K562 (cell line): ENCODE measurements at regions not wholly inside any gene's neighbourhood (a gene's known extent, or its start where the extent isn't known, plus 50 kb on each side); places are given as distances from the start of the nearest gene placed in this dataset.

Source experiments
- ATAC-seq: fragments of 200-7000 bp; cut with Tn5 transposase; 3 replicates; pipeline ENCODE4 v1.9.1; 2020; ENCODE audit warnings: moderate library complexity
- BruUV-seq: library from RNA; stranded (reverse); fragments of 400-500 nt; replicated peaks from 2 replicates; lab custom pipeline; 2021; lab: Mats Ljungman, UMichigan
- CTCF ChIA-PET: fragments of 300-600 bp; formaldehyde crosslinking; extraction: SDS; loops from one replicate; lab custom pipeline; 2021; ENCODE audit warnings: low intra/inter-chr PET ratio; lab: Yijun Ruan, JAX
- POLR2A ChIA-PET: fragments of 300-600, 350-650 bp; sonication (Branson Sonifier 250); formaldehyde crosslinking; extraction: SDS; loops from one replicate; lab custom pipeline; 2021; ENCODE audit warnings: antibody characterized with exemption, inconsistent platforms; lab: Yijun Ruan, JAX
- DNase-seq, 4 experiments: peaks; one replicate each; pipeline versions ENCODE4 v3.0.0 to v3.0.0-alpha.2; 2011 to 2018; ENCODE audit warnings: low spot score in 3 of 4, mixed read lengths in 3 of 4; ENCODE audit errors: extremely low read depth in 1 of 4
- FAIRE-seq: peaks from 2 replicates; lab custom pipeline; 2011; peaks lifted over from hg19 to GRCh38; lab: Jason Lieb, UNC
- H2AFZ ChIP-seq: 2 replicates; pipeline ENCODE4 v1.6.0; 2011; ENCODE audit warnings: low read depth, low read length, control low read depth, inconsistent platforms
- H3K27ac ChIP-seq: fragments of 200-600 bp; 3 replicates; pipeline ENCODE4 v1.8.0; 2011; ENCODE audit warnings: low read depth, mild to moderate bottlenecking, control low read depth, inconsistent platforms, low read length, moderate library complexity, mixed read lengths; ENCODE audit errors: extremely low read depth
- H3K27me3 ChIP-seq, 2 experiments: fragments of 300-600 bp in 1 of 2; 2 replicates in 1 of 2; 3 replicates in 1 of 2; pipeline versions ENCODE4 v1.6.0 to v1.8.0; 2011; ENCODE audit warnings: inconsistent platforms in 2 of 2, low read length in 2 of 2, mild to moderate bottlenecking in 1 of 2, mixed read lengths in 1 of 2, moderate library complexity in 1 of 2; ENCODE audit not compliant: control insufficient read depth in 2 of 2, insufficient read depth in 2 of 2
- H3K36me3 ChIP-seq: fragments of 300-600 bp; 3 replicates; pipeline ENCODE4 v1.8.0; 2011; ENCODE audit warnings: mild to moderate bottlenecking, low read length, inconsistent platforms; ENCODE audit not compliant: control insufficient read depth, insufficient read depth
- H3K4me1 ChIP-seq, 2 experiments: fragments of 200-600 bp in 1 of 2; replicated peaks in 1 of 2; 2 replicates in 1 of 2; 3 replicates in 1 of 2; pipeline versions ENCODE4 v1.5.1 to v1.8.0; 2011; ENCODE audit warnings: inconsistent platforms in 2 of 2, low read length in 2 of 2, mild to moderate bottlenecking in 1 of 2, mixed read lengths in 1 of 2, moderate library complexity in 1 of 2; ENCODE audit not compliant: control insufficient read depth in 2 of 2, insufficient read depth in 2 of 2
- H3K4me2 ChIP-seq: 2 replicates; pipeline ENCODE4 v1.6.1; 2011; ENCODE audit warnings: low read length, control low read depth, inconsistent platforms, mixed read lengths; ENCODE audit not compliant: insufficient read depth
- H3K4me3 ChIP-seq: fragments of 200-600 bp; sonication (generic), shearing (Covaris generic); 2 replicates; pipeline ENCODE4 v1.5.1; 2016; ENCODE audit warnings: control low read depth, inconsistent platforms
- H3K79me2 ChIP-seq: fragments of 200-600 bp; 3 replicates; pipeline ENCODE4 v1.8.0; 2011; ENCODE audit warnings: low read length, inconsistent platforms; ENCODE audit not compliant: control insufficient read depth, insufficient read depth
- H3K9ac ChIP-seq, 2 experiments: 2 replicates each; pipeline versions ENCODE4 v1.6.0 to v1.6.1; 2011; ENCODE audit warnings: low read depth in 2 of 2, low read length in 2 of 2, control low read depth in 1 of 2, inconsistent platforms in 1 of 2, mild to moderate bottlenecking in 1 of 2, mixed read lengths in 1 of 2; ENCODE audit not compliant: insufficient read depth in 1 of 2
- H3K9me1 ChIP-seq: one replicate; pipeline ENCODE4 v1.6.0; 2011; ENCODE audit warnings: inconsistent platforms, mild to moderate bottlenecking, low read length, moderate library complexity; ENCODE audit not compliant: control insufficient read depth, insufficient read depth
- H3K9me3 ChIP-seq: replicated peaks from 2 replicates; pipeline ENCODE4 v1.5.1; 2011; ENCODE audit warnings: low read depth, low read length, inconsistent platforms; ENCODE audit not compliant: control insufficient read depth, insufficient read depth
- H4K20me1 ChIP-seq: replicated peaks from 2 replicates; pipeline ENCODE4 v1.6.1; 2011; ENCODE audit warnings: low read length, inconsistent platforms, mixed read lengths; ENCODE audit not compliant: control insufficient read depth, insufficient read depth
- BRCA1 ChIP-seq, 2 experiments: fragments of 450-650 bp in 1 of 2; sonication (generic) in 1 of 2; formaldehyde crosslinking in 1 of 2; IDR thresholded peaks; 2 replicates each; pipeline versions ENCODE4 v1.5.0 to v1.6.1; 2017 to 2020; ENCODE audit warnings: mild to moderate bottlenecking in 1 of 2, missing genetic modification reagents in 1 of 2
- ETV6 ChIP-seq, 3 experiments: fragments of 150-350 bp in 1 of 3; sonication (generic) in 1 of 3; formaldehyde crosslinking in 1 of 3; IDR thresholded peaks; 2 replicates each; pipeline versions ENCODE4 v1.6.1 to v1.8.0; 2014 to 2022; ENCODE audit warnings: borderline replicate concordance in 2 of 3, low read depth in 2 of 3, antibody characterized with exemption in 1 of 3, low read length in 1 of 3, mild to moderate bottlenecking in 1 of 3, missing genetic modification reagents in 1 of 3
- KLF13 ChIP-seq: fragments of 450-650 bp; IDR thresholded peaks from 2 replicates; pipeline ENCODE4 v1.6.1; 2016; ENCODE audit warnings: missing genetic modification characterization, low read depth, mild to moderate bottlenecking, missing compliant biosample characterization, moderate library complexity, borderline replicate concordance
- SMAD1 ChIP-seq: fragments of 150-350 bp; IDR thresholded peaks from 2 replicates; pipeline ENCODE4 v1.6.1; 2014; ENCODE audit warnings: low read length, low read depth; ENCODE audit not compliant: partially characterized antibody
- SMARCA5 ChIP-seq: fragments of 450-650 bp; IDR thresholded peaks from 2 replicates; pipeline ENCODE4 v1.6.1; 2016
- SRF ChIP-seq, 2 experiments: fragments of 250-450, 450-650 bp in 1 of 2; sonication (Bioruptor Pico) in 1 of 2; sonication (generic) in 1 of 2; formaldehyde crosslinking; IDR thresholded peaks; 2 replicates each; pipeline versions ENCODE4 v1.5.0 to v1.5.1; 2020 to 2022; ENCODE audit warnings: mild to moderate bottlenecking in 1 of 2, missing genetic modification reagents in 1 of 2
- ZNF695 ChIP-seq: fragments of 450-650 bp; formaldehyde crosslinking; IDR thresholded peaks from 2 replicates; pipeline ENCODE4 v1.4.0; 2020; ENCODE audit warnings: mild to moderate bottlenecking, moderate library complexity
- WGBS: fragments of 100-300 bp; shearing (Covaris generic); methylation state at CpG from one replicate; pipeline ENCODE4 v1.1.6; 2016; ENCODE audit warnings: low coverage, mixed read lengths; ENCODE audit not compliant: insufficient coverage; ENCODE audit errors: missing lambda C conversion rate; 5-methylcytosine and 5-hydroxymethylcytosine counted together
- in situ Hi-C: fragments of 300-500 bp; cut with MboI; formaldehyde crosslinking; loops from 4 replicates; pipeline ENCODE4 v1.15.0; 2018; ENCODE audit warnings: inconsistent platforms, mixed read lengths
- intact Hi-C: fragments of 100-400 bp; cut with micrococcal nuclease; formaldehyde crosslinking; loops from 2 replicates; pipeline ENCODE4 v1.14.2; 2022
- TF ChIP-seq, protein P1 (sequence below), 3 experiments: IDR thresholded peaks in 2 of 3; conservative IDR thresholded peaks in 1 of 3; 2 replicates each; pipeline ENCODE4 v1.5.1; 2011 to 2012; ENCODE audit warnings: low read length in 3 of 3, mild to moderate bottlenecking in 3 of 3, control low read depth in 2 of 3, improper control_type of control experiment in 1 of 3, inconsistent platforms in 1 of 3, low read depth in 1 of 3, mixed read lengths in 1 of 3, moderate library complexity in 1 of 3; ENCODE audit not compliant: insufficient read depth in 2 of 3
- TF ChIP-seq, protein P2 (sequence below): fragments of 450-650 bp; IDR thresholded peaks from 2 replicates; pipeline ENCODE4 v1.6.1; 2017; ENCODE audit warnings: antibody characterized with exemption

DNA sequence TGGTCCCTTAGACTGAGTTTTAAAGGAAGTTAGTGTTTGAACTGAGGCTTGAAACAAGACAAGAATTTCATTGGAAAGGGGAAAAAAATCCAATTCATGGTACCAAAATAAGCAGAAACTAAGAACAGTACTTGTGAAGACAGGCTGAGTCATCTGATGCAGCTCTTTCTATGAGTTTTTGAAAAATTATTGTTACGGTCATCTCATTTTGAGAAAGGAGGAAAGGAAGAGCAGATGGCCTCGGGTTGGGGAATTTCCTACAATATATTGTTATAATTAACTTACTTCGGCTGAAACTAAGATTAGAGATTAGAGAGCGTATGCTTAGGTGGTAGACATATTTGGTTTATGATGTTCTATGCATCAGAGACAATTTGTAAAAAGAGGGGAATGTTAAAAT is 2164.8 kb upstream of the AGA start:
- in situ Hi-C loops: no loop called here

More for the DNA sequence above, 2164.8 kb upstream of the AGA start:
- intact Hi-C loops: no loop called here
- TF ChIP-seq ZNF695 (CRISPR knock-in tag) (no peak), SRF (CRISPR knock-in tag; IDR thresholded peaks at IDR 0.05) (no peak), SMARCA5 (no peak), ETV6 (IDR thresholded peaks at IDR 0.05; ENCODE audit: borderline replicate concordance in 1 of 2, low read depth in 2 of 2, low read length in 1 of 2) (no peak), ETV6 (CRISPR knock-in tag; IDR thresholded peaks at IDR 0.05; ENCODE audit: borderline replicate concordance) (no peak), KLF13 (tag) (no peak), BRCA1 (IDR thresholded peaks at IDR 0.05) (no peak), BRCA1 (CRISPR knock-in tag; IDR thresholded peaks at IDR 0.05) (no peak), SMAD1 (no peak)
- TF ChIP-seq, protein P1, sequence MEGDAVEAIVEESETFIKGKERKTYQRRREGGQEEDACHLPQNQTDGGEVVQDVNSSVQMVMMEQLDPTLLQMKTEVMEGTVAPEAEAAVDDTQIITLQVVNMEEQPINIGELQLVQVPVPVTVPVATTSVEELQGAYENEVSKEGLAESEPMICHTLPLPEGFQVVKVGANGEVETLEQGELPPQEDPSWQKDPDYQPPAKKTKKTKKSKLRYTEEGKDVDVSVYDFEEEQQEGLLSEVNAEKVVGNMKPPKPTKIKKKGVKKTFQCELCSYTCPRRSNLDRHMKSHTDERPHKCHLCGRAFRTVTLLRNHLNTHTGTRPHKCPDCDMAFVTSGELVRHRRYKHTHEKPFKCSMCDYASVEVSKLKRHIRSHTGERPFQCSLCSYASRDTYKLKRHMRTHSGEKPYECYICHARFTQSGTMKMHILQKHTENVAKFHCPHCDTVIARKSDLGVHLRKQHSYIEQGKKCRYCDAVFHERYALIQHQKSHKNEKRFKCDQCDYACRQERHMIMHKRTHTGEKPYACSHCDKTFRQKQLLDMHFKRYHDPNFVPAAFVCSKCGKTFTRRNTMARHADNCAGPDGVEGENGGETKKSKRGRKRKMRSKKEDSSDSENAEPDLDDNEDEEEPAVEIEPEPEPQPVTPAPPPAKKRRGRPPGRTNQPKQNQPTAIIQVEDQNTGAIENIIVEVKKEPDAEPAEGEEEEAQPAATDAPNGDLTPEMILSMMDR (IDR thresholded peaks at IDR 0.05 in 2 of 3, conservative IDR thresholded peaks at IDR 0.05 in 1 of 3; ENCODE audit: insufficient read depth in 2 of 3, low read depth in 1 of 3, low read length in 3 of 3): no peak
- TF ChIP-seq, protein P2, sequence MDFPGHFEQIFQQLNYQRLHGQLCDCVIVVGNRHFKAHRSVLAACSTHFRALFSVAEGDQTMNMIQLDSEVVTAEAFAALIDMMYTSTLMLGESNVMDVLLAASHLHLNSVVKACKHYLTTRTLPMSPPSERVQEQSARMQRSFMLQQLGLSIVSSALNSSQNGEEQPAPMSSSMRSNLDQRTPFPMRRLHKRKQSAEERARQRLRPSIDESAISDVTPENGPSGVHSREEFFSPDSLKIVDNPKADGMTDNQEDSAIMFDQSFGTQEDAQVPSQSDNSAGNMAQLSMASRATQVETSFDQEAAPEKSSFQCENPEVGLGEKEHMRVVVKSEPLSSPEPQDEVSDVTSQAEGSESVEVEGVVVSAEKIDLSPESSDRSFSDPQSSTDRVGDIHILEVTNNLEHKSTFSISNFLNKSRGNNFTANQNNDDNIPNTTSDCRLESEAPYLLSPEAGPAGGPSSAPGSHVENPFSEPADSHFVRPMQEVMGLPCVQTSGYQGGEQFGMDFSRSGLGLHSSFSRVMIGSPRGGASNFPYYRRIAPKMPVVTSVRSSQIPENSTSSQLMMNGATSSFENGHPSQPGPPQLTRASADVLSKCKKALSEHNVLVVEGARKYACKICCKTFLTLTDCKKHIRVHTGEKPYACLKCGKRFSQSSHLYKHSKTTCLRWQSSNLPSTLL: no peak
- no TSS peak for BruUV-seq
- Histone ChIP-seq H3K79me2 (no peaks in the 10 kb centered on the region), H2AFZ (no peak overlapping the region), H3K4me3 (no peak overlapping the region), H3K9me1 (no peaks in the 10 kb centered on the region), H3K36me3 (no peaks in the 10 kb centered on the region), H3K27ac (no peak overlapping the region), H4K20me1 (no peaks in the 10 kb centered on the region), H3K27me3 (no peaks in the 10 kb centered on the region), H3K4me1 (no peaks in the 10 kb centered on the region), H3K4me2 (no peak overlapping the region), H3K9me3 (no peaks in the 10 kb centered on the region), H3K9ac (no peak overlapping the region)
- ATAC-seq (no peak), DNase-seq (no peak), FAIRE-seq (no peak)
- ChIA-PET CTCF (no interaction called here), POLR2A (no interaction called here)
- WGBS: 0% methylated on average over 4 of the region's 4 CpGs
